Liver (tissue), 8 donors: ENCODE measurements at regions not wholly inside any gene's neighbourhood (a gene's known extent, or its start where the extent isn't known, plus 50 kb on each side); places are given as distances from the start of the nearest gene placed in this dataset.

ENCODE experiments used
- DNase-seq: peaks from one replicate; pipeline ENCODE4 v3.0.0-alpha.2; 2017; ENCODE audit warnings: low spot score
- H3K27ac ChIP-seq, 2 donors: one replicate each; pipeline ENCODE4 v1.7.0; 2013; ENCODE audit warnings: inconsistent platforms in 2 of 2, low read length in 2 of 2, control low read depth in 1 of 2, low read depth in 1 of 2, mild to moderate bottlenecking in 1 of 2
- H3K27me3 ChIP-seq, 4 donors: one replicate each; pipeline versions ENCODE4 v1.6.1 to v1.7.0; 2013; ENCODE audit warnings: low read length in 3 of 4, inconsistent platforms in 1 of 4, mild to moderate bottlenecking in 1 of 4, moderate library complexity in 1 of 4; ENCODE audit not compliant: control insufficient read depth in 4 of 4, insufficient read depth in 4 of 4
- H3K36me3 ChIP-seq, 4 donors: one replicate each; pipeline versions ENCODE4 v1.6.1 to v1.7.0; 2013; ENCODE audit warnings: low read length in 3 of 4, mild to moderate bottlenecking in 3 of 4, low read depth in 1 of 4, moderate library complexity in 1 of 4; ENCODE audit not compliant: control insufficient read depth in 4 of 4, insufficient read depth in 3 of 4
- H3K4me1 ChIP-seq, 4 donors: one replicate each; pipeline versions ENCODE4 v1.6.1 to v1.7.0; 2013; ENCODE audit warnings: low read length in 3 of 4, mild to moderate bottlenecking in 3 of 4, moderate library complexity in 1 of 4; ENCODE audit not compliant: control insufficient read depth in 4 of 4, insufficient read depth in 4 of 4
- H3K4me3 ChIP-seq, 3 donors: one replicate each; pipeline versions ENCODE4 v1.6.1 to v1.7.0; 2013; ENCODE audit warnings: low read length in 3 of 3, control low read depth in 1 of 3, low read depth in 1 of 3, mild to moderate bottlenecking in 1 of 3
- H3K9ac ChIP-seq, 2 donors: one replicate each; pipeline ENCODE4 v1.7.0; 2013; ENCODE audit warnings: low read length in 2 of 2, mild to moderate bottlenecking in 2 of 2, moderate library complexity in 2 of 2, control low read depth in 1 of 2, low read depth in 1 of 2
- H3K9me3 ChIP-seq, 4 donors: one replicate each; pipeline versions ENCODE4 v1.6.1 to v1.7.0; 2013; ENCODE audit warnings: low read length in 3 of 4; ENCODE audit not compliant: control insufficient read depth in 4 of 4
- EGR1 ChIP-seq, 2 donors: IDR thresholded peaks; 2 replicates each; pipeline ENCODE4 v1.6.1; 2016 to 2018; ENCODE audit warnings: antibody characterized with exemption in 2 of 2, low read depth in 2 of 2
- FOXA1 ChIP-seq: IDR thresholded peaks from 2 replicates; pipeline ENCODE4 v1.6.1; 2016; ENCODE audit warnings: antibody characterized with exemption
- FOXA2 ChIP-seq: IDR thresholded peaks from 2 replicates; pipeline ENCODE4 v1.6.1; 2016; ENCODE audit warnings: antibody characterized with exemption
- GABPA ChIP-seq, 2 donors: IDR thresholded peaks in 1 of 2; conservative IDR thresholded peaks in 1 of 2; 2 replicates each; pipeline ENCODE4 v1.6.1; 2016; ENCODE audit warnings: antibody characterized with exemption in 2 of 2, mild to moderate bottlenecking in 1 of 2, moderate library complexity in 1 of 2
- HNF4A ChIP-seq, 2 donors: conservative IDR thresholded peaks; 2 replicates each; pipeline ENCODE4 v1.6.1; 2016; ENCODE audit warnings: antibody characterized with exemption in 2 of 2, mild to moderate bottlenecking in 2 of 2
- HNF4G ChIP-seq: IDR thresholded peaks from 2 replicates; pipeline ENCODE4 v1.6.1; 2016; ENCODE audit warnings: antibody characterized with exemption
- JUND ChIP-seq, 2 donors: IDR thresholded peaks; 2 replicates each; pipeline ENCODE4 v1.6.1; 2016; ENCODE audit warnings: antibody characterized with exemption in 2 of 2
- NR2F2 ChIP-seq: IDR thresholded peaks from 2 replicates; pipeline ENCODE4 v1.6.1; 2016; ENCODE audit warnings: antibody characterized with exemption
- RAD21 ChIP-seq, 2 donors: IDR thresholded peaks; 2 replicates each; pipeline ENCODE4 v1.6.1; 2016; ENCODE audit warnings: antibody characterized with exemption in 2 of 2, mild to moderate bottlenecking in 2 of 2
- RXRA ChIP-seq, 2 donors: IDR thresholded peaks; 2 replicates each; pipeline ENCODE4 v1.6.1; 2017 to 2018; ENCODE audit warnings: antibody characterized with exemption in 2 of 2, mild to moderate bottlenecking in 1 of 2
- TAF1 ChIP-seq: conservative IDR thresholded peaks from 2 replicates; pipeline ENCODE4 v1.6.1; 2016; ENCODE audit warnings: antibody characterized with exemption, mild to moderate bottlenecking
- YY1 ChIP-seq: IDR thresholded peaks from 2 replicates; pipeline ENCODE4 v1.6.1; 2016; ENCODE audit warnings: antibody characterized with exemption, mild to moderate bottlenecking
- WGBS: extraction: QIAGEN DNeasy Blood & Tissue Kit; methylation state at CpG from one replicate; pipeline ENCODE4 v1.1.7; 2013; 5-methylcytosine and 5-hydroxymethylcytosine counted together
- TF ChIP-seq, protein P1 (sequence below): IDR thresholded peaks from 2 replicates; pipeline ENCODE4 v1.6.1; 2016; ENCODE audit warnings: antibody characterized with exemption, mild to moderate bottlenecking
- TF ChIP-seq, protein P2 (sequence below): IDR thresholded peaks from 2 replicates; pipeline ENCODE4 v1.6.1; 2016; ENCODE audit warnings: antibody characterized with exemption
- TF ChIP-seq, protein P3 (sequence below): IDR thresholded peaks from 2 replicates; pipeline ENCODE4 v1.6.1; 2016; ENCODE audit warnings: antibody characterized with exemption
- TF ChIP-seq, protein P4 (sequence below): fragments of 150-350 bp; IDR thresholded peaks from 2 replicates; pipeline ENCODE4 v1.5.1; 2017; ENCODE audit warnings: improper control_type of control experiment, low read depth, low read length; ENCODE audit not compliant: missing input control
- TF ChIP-seq, protein P5 (sequence below): IDR thresholded peaks from 2 replicates; pipeline ENCODE4 v1.6.1; 2016; ENCODE audit warnings: antibody characterized with exemption
- donor health status: healthy.
- donor health status: healthy.
- donor health status: healthy.
- donor health status: healthy.
- donor health status: healthy.

DNA sequence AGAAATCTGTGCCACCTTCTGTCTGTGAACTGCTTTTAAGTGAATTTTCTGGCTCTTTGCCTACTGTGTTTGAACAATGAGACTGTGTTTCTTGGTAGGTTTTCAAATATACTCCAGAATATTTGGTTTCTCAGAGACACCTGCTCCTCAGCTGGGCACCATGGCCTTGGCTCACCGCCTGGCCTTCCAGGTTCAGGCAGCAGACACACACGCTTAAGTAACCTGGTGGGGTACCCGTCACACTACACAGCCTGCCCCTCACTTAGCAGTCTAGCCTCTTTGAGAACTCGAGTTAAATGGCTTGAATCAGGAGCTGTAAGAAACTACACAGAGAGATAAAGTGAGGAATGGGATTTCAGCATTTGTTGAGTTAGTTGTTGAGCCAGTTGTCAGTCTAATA is 530.5 kb downstream of the MTRR start:
- Histone ChIP-seq H3K27me3 (no peaks in the 10 kb centered on the region), H3K9ac (no peak overlapping the region), H3K36me3 (no peaks in the 10 kb centered on the region), H3K9me3 (no peaks in the 10 kb centered on the region), H3K4me3 (no peak overlapping the region), H3K4me1 (no peaks in the 10 kb centered on the region), H3K27ac (no peak overlapping the region)
- TF ChIP-seq HNF4A (conservative IDR thresholded peaks at IDR 0.05) = no peak
- no peak for TF ChIP-seq FOXA2
- no peak for TF ChIP-seq JUND (IDR thresholded peaks at IDR 0.05)
- no peak for TF ChIP-seq GABPA (IDR thresholded peaks at IDR 0.05 in 1 of 2, conservative IDR thresholded peaks at IDR 0.05 in 1 of 2)
- TF ChIP-seq, protein P1, sequence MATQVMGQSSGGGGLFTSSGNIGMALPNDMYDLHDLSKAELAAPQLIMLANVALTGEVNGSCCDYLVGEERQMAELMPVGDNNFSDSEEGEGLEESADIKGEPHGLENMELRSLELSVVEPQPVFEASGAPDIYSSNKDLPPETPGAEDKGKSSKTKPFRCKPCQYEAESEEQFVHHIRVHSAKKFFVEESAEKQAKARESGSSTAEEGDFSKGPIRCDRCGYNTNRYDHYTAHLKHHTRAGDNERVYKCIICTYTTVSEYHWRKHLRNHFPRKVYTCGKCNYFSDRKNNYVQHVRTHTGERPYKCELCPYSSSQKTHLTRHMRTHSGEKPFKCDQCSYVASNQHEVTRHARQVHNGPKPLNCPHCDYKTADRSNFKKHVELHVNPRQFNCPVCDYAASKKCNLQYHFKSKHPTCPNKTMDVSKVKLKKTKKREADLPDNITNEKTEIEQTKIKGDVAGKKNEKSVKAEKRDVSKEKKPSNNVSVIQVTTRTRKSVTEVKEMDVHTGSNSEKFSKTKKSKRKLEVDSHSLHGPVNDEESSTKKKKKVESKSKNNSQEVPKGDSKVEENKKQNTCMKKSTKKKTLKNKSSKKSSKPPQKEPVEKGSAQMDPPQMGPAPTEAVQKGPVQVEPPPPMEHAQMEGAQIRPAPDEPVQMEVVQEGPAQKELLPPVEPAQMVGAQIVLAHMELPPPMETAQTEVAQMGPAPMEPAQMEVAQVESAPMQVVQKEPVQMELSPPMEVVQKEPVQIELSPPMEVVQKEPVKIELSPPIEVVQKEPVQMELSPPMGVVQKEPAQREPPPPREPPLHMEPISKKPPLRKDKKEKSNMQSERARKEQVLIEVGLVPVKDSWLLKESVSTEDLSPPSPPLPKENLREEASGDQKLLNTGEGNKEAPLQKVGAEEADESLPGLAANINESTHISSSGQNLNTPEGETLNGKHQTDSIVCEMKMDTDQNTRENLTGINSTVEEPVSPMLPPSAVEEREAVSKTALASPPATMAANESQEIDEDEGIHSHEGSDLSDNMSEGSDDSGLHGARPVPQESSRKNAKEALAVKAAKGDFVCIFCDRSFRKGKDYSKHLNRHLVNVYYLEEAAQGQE = no peak
- TF ChIP-seq, protein P2, sequence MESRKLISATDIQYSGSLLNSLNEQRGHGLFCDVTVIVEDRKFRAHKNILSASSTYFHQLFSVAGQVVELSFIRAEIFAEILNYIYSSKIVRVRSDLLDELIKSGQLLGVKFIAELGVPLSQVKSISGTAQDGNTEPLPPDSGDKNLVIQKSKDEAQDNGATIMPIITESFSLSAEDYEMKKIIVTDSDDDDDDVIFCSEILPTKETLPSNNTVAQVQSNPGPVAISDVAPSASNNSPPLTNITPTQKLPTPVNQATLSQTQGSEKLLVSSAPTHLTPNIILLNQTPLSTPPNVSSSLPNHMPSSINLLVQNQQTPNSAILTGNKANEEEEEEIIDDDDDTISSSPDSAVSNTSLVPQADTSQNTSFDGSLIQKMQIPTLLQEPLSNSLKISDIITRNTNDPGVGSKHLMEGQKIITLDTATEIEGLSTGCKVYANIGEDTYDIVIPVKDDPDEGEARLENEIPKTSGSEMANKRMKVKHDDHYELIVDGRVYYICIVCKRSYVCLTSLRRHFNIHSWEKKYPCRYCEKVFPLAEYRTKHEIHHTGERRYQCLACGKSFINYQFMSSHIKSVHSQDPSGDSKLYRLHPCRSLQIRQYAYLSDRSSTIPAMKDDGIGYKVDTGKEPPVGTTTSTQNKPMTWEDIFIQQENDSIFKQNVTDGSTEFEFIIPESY = no peak
- no peak for TF ChIP-seq NR2F2
- no peak for TF ChIP-seq RAD21 (IDR thresholded peaks at IDR 0.05)
- TF ChIP-seq YY1 = no peak
- no peak for TF ChIP-seq RXRA (IDR thresholded peaks at IDR 0.05)
- no peak for TF ChIP-seq EGR1 (IDR thresholded peaks at IDR 0.05; ENCODE audit: low read depth in 2 of 2)
- TF ChIP-seq FOXA1 = no peak
- no peak for TF ChIP-seq HNF4G
- TF ChIP-seq, protein P3, sequence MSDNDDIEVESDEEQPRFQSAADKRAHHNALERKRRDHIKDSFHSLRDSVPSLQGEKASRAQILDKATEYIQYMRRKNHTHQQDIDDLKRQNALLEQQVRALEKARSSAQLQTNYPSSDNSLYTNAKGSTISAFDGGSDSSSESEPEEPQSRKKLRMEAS = no peak
- TF ChIP-seq, protein P4, sequence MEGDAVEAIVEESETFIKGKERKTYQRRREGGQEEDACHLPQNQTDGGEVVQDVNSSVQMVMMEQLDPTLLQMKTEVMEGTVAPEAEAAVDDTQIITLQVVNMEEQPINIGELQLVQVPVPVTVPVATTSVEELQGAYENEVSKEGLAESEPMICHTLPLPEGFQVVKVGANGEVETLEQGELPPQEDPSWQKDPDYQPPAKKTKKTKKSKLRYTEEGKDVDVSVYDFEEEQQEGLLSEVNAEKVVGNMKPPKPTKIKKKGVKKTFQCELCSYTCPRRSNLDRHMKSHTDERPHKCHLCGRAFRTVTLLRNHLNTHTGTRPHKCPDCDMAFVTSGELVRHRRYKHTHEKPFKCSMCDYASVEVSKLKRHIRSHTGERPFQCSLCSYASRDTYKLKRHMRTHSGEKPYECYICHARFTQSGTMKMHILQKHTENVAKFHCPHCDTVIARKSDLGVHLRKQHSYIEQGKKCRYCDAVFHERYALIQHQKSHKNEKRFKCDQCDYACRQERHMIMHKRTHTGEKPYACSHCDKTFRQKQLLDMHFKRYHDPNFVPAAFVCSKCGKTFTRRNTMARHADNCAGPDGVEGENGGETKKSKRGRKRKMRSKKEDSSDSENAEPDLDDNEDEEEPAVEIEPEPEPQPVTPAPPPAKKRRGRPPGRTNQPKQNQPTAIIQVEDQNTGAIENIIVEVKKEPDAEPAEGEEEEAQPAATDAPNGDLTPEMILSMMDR = no peak
- TF ChIP-seq TAF1 = no peak
- TF ChIP-seq, protein P5, sequence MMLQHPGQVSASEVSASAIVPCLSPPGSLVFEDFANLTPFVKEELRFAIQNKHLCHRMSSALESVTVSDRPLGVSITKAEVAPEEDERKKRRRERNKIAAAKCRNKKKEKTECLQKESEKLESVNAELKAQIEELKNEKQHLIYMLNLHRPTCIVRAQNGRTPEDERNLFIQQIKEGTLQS = no peak
- 75% methylated on average over 4 of the region's 4 CpGs for WGBS
- DNase-seq = no peak

DNA sequence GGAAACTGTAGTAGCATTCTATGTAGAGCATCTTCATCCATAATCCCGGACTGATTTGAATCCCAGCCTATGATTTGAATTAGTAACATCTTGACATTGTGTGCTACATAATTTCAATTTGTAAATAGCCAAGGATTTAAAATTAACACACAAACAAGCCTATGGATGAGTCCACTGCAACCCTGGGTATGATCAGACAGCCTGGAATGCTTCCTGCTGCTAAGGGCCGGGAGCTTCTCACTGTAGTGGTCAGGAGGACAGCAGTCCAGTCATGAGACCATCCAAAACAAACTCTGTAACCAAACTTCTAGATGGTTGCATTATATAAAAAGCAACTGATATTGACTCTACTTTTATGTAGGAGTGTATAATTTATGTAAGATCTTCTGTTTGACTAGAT is 539.3 kb downstream of the MTRR start:
- Histone ChIP-seq H3K9me3 (no peaks in the 10 kb centered on the region), H3K4me1 (no peaks in the 10 kb centered on the region), H3K4me3 (no peak overlapping the region), H3K27me3 (no peaks in the 10 kb centered on the region), H3K36me3 (no peaks in the 10 kb centered on the region), H3K27ac (no peak overlapping the region), H3K9ac (no peak overlapping the region)
- 71% methylated on average over 2 of the region's 2 CpGs for WGBS
- DNase-seq = no peak
- TF ChIP-seq TAF1 (no peak), HNF4G (no peak), JUND (IDR thresholded peaks at IDR 0.05) (no peak), NR2F2 (no peak), RXRA (IDR thresholded peaks at IDR 0.05) (no peak), HNF4A (conservative IDR thresholded peaks at IDR 0.05) (no peak), FOXA2 (no peak), RAD21 (IDR thresholded peaks at IDR 0.05) (no peak), YY1 (no peak)
- TF ChIP-seq, protein P3 = no peak
- TF ChIP-seq, protein P2 = no peak
- TF ChIP-seq, protein P1 = no peak
- TF ChIP-seq, protein P5 = no peak
